Lung (tissue), 11 donors: ENCODE measurements at regions not wholly inside any gene's neighbourhood (a gene's known extent, or its start where the extent isn't known, plus 50 kb on each side); places are given as distances from the start of the nearest gene placed in this dataset.

Source experiments
- ATAC-seq: fragments of 200-7000 bp; cut with Tn5 transposase; one replicate; pipeline ENCODE4 v1.9.1; 2020; ENCODE audit warnings: moderate number of reproducible peaks; ENCODE audit not compliant: insufficient read depth, low FRiP score
- DNase-seq, 3 donors: peaks; one replicate each; pipeline ENCODE4 v3.0.0-alpha.2; 2013 to 2017
- H3K27ac ChIP-seq, 2 donors: one replicate each; pipeline ENCODE4 v1.5.1; 2013; ENCODE audit warnings: mild to moderate bottlenecking in 2 of 2, moderate library complexity in 2 of 2, control low read depth in 1 of 2, inconsistent platforms in 1 of 2, low read depth in 1 of 2, low read length in 1 of 2
- H3K27me3 ChIP-seq, 3 donors: one replicate each; pipeline ENCODE4 v1.5.1; 2013; ENCODE audit warnings: low read length in 2 of 3; ENCODE audit not compliant: control insufficient read depth in 3 of 3, insufficient read depth in 3 of 3
- H3K36me3 ChIP-seq, 4 donors: one replicate each; pipeline ENCODE4 v1.5.1; 2013; ENCODE audit warnings: low read length in 4 of 4, mild to moderate bottlenecking in 1 of 4, moderate library complexity in 1 of 4; ENCODE audit not compliant: control insufficient read depth in 4 of 4, insufficient read depth in 4 of 4
- H3K4me1 ChIP-seq, 5 donors: one replicate each; pipeline ENCODE4 v1.5.1; 2013; ENCODE audit warnings: low read length in 5 of 5, mild to moderate bottlenecking in 2 of 5, moderate library complexity in 1 of 5; ENCODE audit not compliant: control insufficient read depth in 5 of 5, insufficient read depth in 5 of 5
- H3K4me3 ChIP-seq: one replicate; pipeline ENCODE4 v1.5.1; 2013; ENCODE audit warnings: mild to moderate bottlenecking, control low read depth, moderate library complexity
- H3K9ac ChIP-seq, 2 donors: one replicate each; pipeline ENCODE4 v1.5.1; 2013; ENCODE audit warnings: low read length in 2 of 2, control low read depth in 1 of 2; ENCODE audit not compliant: insufficient read depth in 1 of 2
- H3K9me3 ChIP-seq, 4 donors: one replicate each; pipeline ENCODE4 v1.5.1; 2013; ENCODE audit warnings: low read length in 3 of 4, mild to moderate bottlenecking in 1 of 4, moderate library complexity in 1 of 4; ENCODE audit not compliant: control insufficient read depth in 4 of 4, insufficient read depth in 3 of 4
- CTCF ChIP-seq: IDR thresholded peaks from 2 replicates; pipeline ENCODE4 v1.5.1; 2012; ENCODE audit warnings: mild to moderate bottlenecking; ENCODE audit errors: control extremely low read depth, extremely low read depth
- WGBS, 2 donors: extraction: QIAGEN DNeasy Blood & Tissue Kit; methylation state at CpG; one replicate each; pipeline ENCODE4 v1.1.7; 2013; 5-methylcytosine and 5-hydroxymethylcytosine counted together
- donor health status: control.
- donor health status: control.
- donor health status: Bipolar disorder and iron deficiency.
- donor health status: healthy.
- donor health status: DM: yes; HTN: yes; CAD: no.

- no peaks in the 10 kb centered on the region for H3K4me1 ChIP-seq
- no peak overlapping the region for H3K4me3 ChIP-seq
- 38 to 69% methylated on average over 1 of the region's 1 CpG for WGBS, 2 donors
- H3K27ac ChIP-seq, result no peak overlapping the region
- H3K36me3 ChIP-seq, result no peaks in the 10 kb centered on the region
- no peak overlapping the region for H3K9ac ChIP-seq
- DNase-seq (no peak), ATAC-seq (no peak)
- no peaks in the 10 kb centered on the region for H3K9me3 ChIP-seq
- TF ChIP-seq CTCF, result no peak
- no peaks in the 10 kb centered on the region for H3K27me3 ChIP-seq
Observed at GRCh38 chr2:17429130-17429529, 89.1 kb downstream of the RAD51AP2 start.

- Histone ChIP-seq H3K27ac (no peak overlapping the region), H3K4me1 (no peaks in the 10 kb centered on the region), H3K4me3 (no peak overlapping the region), H3K9me3 (no peaks in the 10 kb centered on the region), H3K36me3 (no peaks in the 10 kb centered on the region), H3K27me3 (no peaks in the 10 kb centered on the region), H3K9ac (no peak overlapping the region)
- TF ChIP-seq CTCF, result no peak
- 89 to 90% methylated on average over 1 of the region's 1 CpG for whole genome bisulfite sequencing, 2 donors
- ATAC-seq, result no peak
- DNase-seq, result no peak
Observed at GRCh38 chr2:17427401-17427800, 90.8 kb downstream of the RAD51AP2 start.

- DNase-seq (peak in 1 of 3 donors; percentile 1), ATAC-seq (no peak)
- Histone ChIP-seq H3K4me3 (no peak overlapping the region), H3K4me1 (no peaks in the 10 kb centered on the region), H3K9ac (no peak overlapping the region), H3K36me3 (no peaks in the 10 kb centered on the region), H3K9me3 (no peaks in the 10 kb centered on the region), H3K27me3 (no peaks in the 10 kb centered on the region), H3K27ac (no peak overlapping the region)
- WGBS, 2 donors, result 48 to 62% methylated on average over 1 of the region's 1 CpG
- TF ChIP-seq CTCF, result no peak
Observed at GRCh38 chr2:17426743-17427142, 91.5 kb downstream of the RAD51AP2 start.

GRCh38 chr2:17422061-17422460 is 96.2 kb downstream of the RAD51AP2 start:
- Histone ChIP-seq H3K4me1 (no peaks in the 10 kb centered on the region), H3K27me3 (peaks cover 0 to 2% (median 0%) of the 10 kb centered on the region in 3 donors), H3K9me3 (no peaks in the 10 kb centered on the region), H3K4me3 (no peak overlapping the region), H3K27ac (no peak overlapping the region), H3K9ac (no peak overlapping the region), H3K36me3 (no peaks in the 10 kb centered on the region)
- DNase-seq (no peak), ATAC-seq (no peak)
- no peak for TF ChIP-seq CTCF
